Adrenal gland (tissue), 5 donors: ENCODE measurements at regions not wholly inside any gene's neighbourhood (a gene's known extent, or its start where the extent isn't known, plus 50 kb on each side); places are given as distances from the start of the nearest gene placed in this dataset.

Experiments used
- CTCF ChIP-seq, 6 experiments: fragments of 450-650 bp in 4 of 6; fragments of 200-600 bp in 2 of 6; sonication (generic) in 1 of 6; IDR thresholded peaks; 1 replicate in 5 of 6; 2 replicates in 1 of 6; pipeline versions ENCODE4 v1.5.1 to v1.8.0; 2016 to 2021; ENCODE audit warnings: antibody characterized with exemption in 6 of 6, mild to moderate bottlenecking in 2 of 6, moderate library complexity in 1 of 6
- POLR2A ChIP-seq, 2 donors: fragments of 450-650 bp; IDR thresholded peaks; one replicate each; pipeline ENCODE4 v1.6.1; 2017; ENCODE audit warnings: antibody characterized with exemption in 2 of 2, mild to moderate bottlenecking in 2 of 2, moderate library complexity in 1 of 2
- donor health status: DM: no; HTN: no; CAD: no.

GRCh38 chr9:20286969-20287368 lies 335.3 kb downstream of the MLLT3 start:
- TF ChIP-seq CTCF (IDR thresholded peaks at IDR 0.05) (no peak), POLR2A (IDR thresholded peaks at IDR 0.05) (no peak)
